GM19035 (cell line): ENCODE measurements at regions not wholly inside any gene's neighbourhood (a gene's known extent, or its start where the extent isn't known, plus 50 kb on each side); places are given as distances from the start of the nearest gene placed in this dataset.
"Not testable (repeated sequence)": the region's sequence is repeated elsewhere in the genome, so short reads cannot be mapped to it uniquely, and the experiment has no call there.

Experiments used
- ATAC-seq: cut with Tn5 transposase; IDR thresholded peaks from one replicate; pipeline ENCODE4 v1.9.1; 2021; ENCODE audit not compliant: unreplicated experiment

- ATAC-seq = not testable (repeated sequence)
Measured at GRCh38 chr4:142897518-142897917, 51.4 kb upstream of the INPP4B start.

GRCh38 chr4:142900622-142901021 is 54.5 kb upstream of the INPP4B start:
- ATAC-seq = no peak

- no peak for ATAC-seq
Measured at GRCh38 chr4:142901166-142901662, 55.1 kb upstream of the INPP4B start.

GRCh38 chr4:142903617-142904016 is 57.5 kb upstream of the INPP4B start:
- ATAC-seq = not testable (repeated sequence)

GRCh38 chr4:142909908-142910307 is 63.8 kb upstream of the INPP4B start:
- no peak for ATAC-seq

GRCh38 chr4:142913034-142913433 is 66.9 kb upstream of the INPP4B start:
- ATAC-seq = no peak

- no peak for ATAC-seq
Measured at GRCh38 chr4:142913461-142914030, 67.4 kb upstream of the INPP4B start.

- no peak for ATAC-seq
Measured at GRCh38 chr4:142917678-142918077, 71.6 kb upstream of the INPP4B start.

GRCh38 chr4:142922720-142923119 is 76.6 kb upstream of the INPP4B start:
- ATAC-seq = no peak

- ATAC-seq = no peak
Measured at GRCh38 chr4:142923619-142924018, 77.5 kb upstream of the INPP4B start.

GRCh38 chr4:142925161-142925560 is 79.1 kb upstream of the INPP4B start:
- no peak for ATAC-seq

GRCh38 chr4:142927721-142928120 is 81.6 kb upstream of the INPP4B start:
- no peak for ATAC-seq

- no peak for ATAC-seq
Measured at GRCh38 chr4:142929526-142929925, 83.4 kb upstream of the INPP4B start.

- no peak for ATAC-seq
Measured at GRCh38 chr4:142933207-142933606, 87.1 kb upstream of the INPP4B start.

- ATAC-seq = no peak
Measured at GRCh38 chr4:142940425-142941330, 94.6 kb upstream of the INPP4B start.

GRCh38 chr4:142944565-142944964 is 98.5 kb upstream of the INPP4B start:
- ATAC-seq = no peak

GRCh38 chr4:142952821-142953580 is 106.9 kb upstream of the INPP4B start:
- no peak for ATAC-seq

- ATAC-seq = no peak
Measured at GRCh38 chr4:142954415-142954814, 108.3 kb upstream of the INPP4B start.

GRCh38 chr4:142955501-142955900 is 109.4 kb upstream of the INPP4B start:
- no peak for ATAC-seq

GRCh38 chr4:142959173-142959572 is 113.1 kb upstream of the INPP4B start:
- ATAC-seq = no peak

- ATAC-seq = no peak
Measured at GRCh38 chr4:142960126-142960525, 114.0 kb upstream of the INPP4B start.
